ENCODE measurements at regions not wholly inside any gene's neighbourhood (a gene's known extent, or its start where the extent isn't known, plus 50 kb on each side); places are given as distances from the start of the nearest gene placed in this dataset.

- TF ChIP-seq YY1 (IDR thresholded peaks at IDR 0.05; ENCODE audit: low read depth) (no peak), REST (IDR thresholded peaks at IDR 0.05; ENCODE audit: low read depth) (no peak)
Observed at GRCh38 chr21:35426469-35426868, 377.4 kb upstream of the RUNX1 start.

All from Ishikawa (cell line).